ENCODE measurements at regions not wholly inside any gene's neighbourhood (a gene's known extent, or its start where the extent isn't known, plus 50 kb on each side); places are given as distances from the start of the nearest gene placed in this dataset.
A peak's percentile ranks its signal among the peaks of the same experiment; 100 is the strongest.

DNA sequence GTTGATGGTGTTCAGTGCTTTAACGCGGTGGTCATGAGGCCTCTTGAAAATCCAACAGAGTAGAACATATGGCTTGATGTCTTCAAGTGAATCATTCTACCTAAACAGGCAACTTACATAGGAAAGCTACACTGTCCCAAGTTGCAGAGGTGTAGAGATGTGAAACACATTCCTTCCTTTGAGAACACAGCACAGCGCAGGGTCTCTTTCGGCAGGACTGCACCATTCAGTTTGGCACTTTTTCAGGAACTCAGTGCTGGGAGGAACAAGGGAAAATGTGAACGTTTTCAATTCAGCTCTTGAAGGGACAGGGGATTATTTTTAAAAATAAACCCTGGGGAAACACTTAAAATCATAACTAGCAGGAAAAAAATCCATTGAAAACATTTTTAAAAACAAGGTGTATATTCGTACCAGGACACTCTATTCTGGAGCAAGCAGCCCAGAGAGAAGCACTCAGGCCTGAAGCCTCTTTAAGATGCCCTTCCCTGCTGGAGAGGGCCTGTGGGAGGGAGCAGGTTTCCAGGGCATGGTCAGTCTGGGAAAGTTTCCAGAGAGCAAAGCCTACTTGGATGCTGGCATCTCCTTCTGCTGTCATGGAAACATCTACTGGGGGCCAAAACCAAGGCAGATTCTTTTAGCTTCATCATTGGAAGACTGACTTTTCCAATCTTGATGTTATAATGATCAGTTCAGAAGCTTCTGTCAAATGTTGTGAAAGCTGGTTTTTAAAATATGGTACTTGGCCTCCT is 60.4 kb upstream of the NPVF start:
- Mint-ChIP-seq H3K9me3 (ENCODE audit: low read depth) (peaks cover 3% of the 10 kb centered on the region), H3K27me3 (ENCODE audit: low read depth) (no peaks in the 10 kb centered on the region), H3K36me3 (ENCODE audit: low read depth) (no peaks in the 10 kb centered on the region), H3K4me1 (ENCODE audit: low read depth) (peaks cover 21% of the 10 kb centered on the region), H3K4me3 (ENCODE audit: unreplicated experiment) (no peak overlapping the region), H3K27ac (ENCODE audit: unreplicated experiment) (peak overlapping the region; percentile 62)
- TF ChIP-seq CTCF (IDR thresholded peaks at IDR 0.05): no peak
- no peak for DNase-seq (ENCODE audit: low spot score)

DNA sequence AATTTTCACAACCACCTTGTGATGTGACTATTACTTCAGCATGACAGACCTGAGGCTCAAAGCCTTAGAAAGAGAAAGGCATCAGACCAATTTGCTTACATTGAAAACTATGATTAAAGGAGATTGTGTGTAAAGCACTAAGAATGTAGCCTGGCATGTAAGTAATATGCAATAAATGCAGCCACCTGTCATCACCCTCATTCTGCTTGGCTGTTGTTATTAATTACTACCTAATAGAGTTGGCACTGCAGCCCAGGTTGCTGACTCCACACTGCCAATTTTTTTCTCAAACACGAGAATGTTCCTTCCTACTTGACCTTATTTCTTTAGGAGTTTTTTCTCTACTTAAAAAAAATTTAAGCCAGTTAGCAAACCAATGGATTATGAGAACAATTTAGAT is 61.2 kb upstream of the NPVF start:
- H3K36me3 Mint-ChIP-seq (ENCODE audit: low read depth): no peaks in the 10 kb centered on the region
- no peak overlapping the region for H3K4me3 Mint-ChIP-seq (ENCODE audit: unreplicated experiment)
- H3K27ac Mint-ChIP-seq (ENCODE audit: unreplicated experiment): peak overlapping the region; percentile 62
- no peak for DNase-seq (ENCODE audit: low spot score)
- H3K4me1 Mint-ChIP-seq (ENCODE audit: low read depth): peaks cover 21% of the 10 kb centered on the region
- no peak for TF ChIP-seq CTCF (IDR thresholded peaks at IDR 0.05)
- no peaks in the 10 kb centered on the region for H3K27me3 Mint-ChIP-seq (ENCODE audit: low read depth)
- H3K9me3 Mint-ChIP-seq (ENCODE audit: low read depth): peaks cover 3% of the 10 kb centered on the region

- no peak overlapping the region for H3K27ac Mint-ChIP-seq (ENCODE audit: unreplicated experiment)
- peaks cover 22% of the 10 kb centered on the region for H3K4me1 Mint-ChIP-seq (ENCODE audit: low read depth)
- no peak for TF ChIP-seq CTCF (IDR thresholded peaks at IDR 0.05)
- no peaks in the 10 kb centered on the region for H3K36me3 Mint-ChIP-seq (ENCODE audit: low read depth)
- no peaks in the 10 kb centered on the region for H3K27me3 Mint-ChIP-seq (ENCODE audit: low read depth)
- H3K9me3 Mint-ChIP-seq (ENCODE audit: low read depth): peaks cover 3% of the 10 kb centered on the region
- DNase-seq (ENCODE audit: low spot score): no peak
- no peak overlapping the region for H3K4me3 Mint-ChIP-seq (ENCODE audit: unreplicated experiment)
Observed at GRCh38 chr7:25294624-25295023, 66.3 kb upstream of the NPVF start.

GRCh38 chr7:25295387-25295786 is 67.1 kb upstream of the NPVF start:
- no peaks in the 10 kb centered on the region for H3K27me3 Mint-ChIP-seq (ENCODE audit: low read depth)
- H3K27ac Mint-ChIP-seq (ENCODE audit: unreplicated experiment): no peak overlapping the region
- H3K36me3 Mint-ChIP-seq (ENCODE audit: low read depth): no peaks in the 10 kb centered on the region
- peaks cover 14% of the 10 kb centered on the region for H3K4me1 Mint-ChIP-seq (ENCODE audit: low read depth)
- no peak for DNase-seq (ENCODE audit: low spot score)
- H3K4me3 Mint-ChIP-seq (ENCODE audit: unreplicated experiment): no peak overlapping the region
- H3K9me3 Mint-ChIP-seq (ENCODE audit: low read depth): peaks cover 3% of the 10 kb centered on the region
- TF ChIP-seq CTCF (IDR thresholded peaks at IDR 0.05): no peak

- Mint-ChIP-seq H3K4me3 (ENCODE audit: unreplicated experiment) (no peak overlapping the region), H3K27ac (ENCODE audit: unreplicated experiment) (no peak overlapping the region), H3K9me3 (ENCODE audit: low read depth) (peaks cover 3% of the 10 kb centered on the region), H3K27me3 (ENCODE audit: low read depth) (no peaks in the 10 kb centered on the region), H3K36me3 (ENCODE audit: low read depth) (no peaks in the 10 kb centered on the region), H3K4me1 (ENCODE audit: low read depth) (peaks cover 13% of the 10 kb centered on the region)
- TF ChIP-seq CTCF (IDR thresholded peaks at IDR 0.05): no peak
- no peak for DNase-seq (ENCODE audit: low spot score)
Observed at GRCh38 chr7:25296086-25296485, 67.8 kb upstream of the NPVF start.

Data from chondrocyte (in vitro differentiated cells).